CD4-positive, alpha-beta T cell treated with Interleukin-15 for 4 hours (primary cell): ENCODE measurements at regions not wholly inside any gene's neighbourhood (a gene's known extent, or its start where the extent isn't known, plus 50 kb on each side); places are given as distances from the start of the nearest gene placed in this dataset.
A peak's percentile ranks its signal among the peaks of the same experiment; 100 is the strongest.
"Not testable (repeated sequence)": the region's sequence is repeated elsewhere in the genome, so short reads cannot be mapped to it uniquely, and the experiment has no call there.

ENCODE experiments used
- DNase-seq: peaks from one replicate; pipeline ENCODE4 v3.0.0-alpha.2; 2020; ENCODE audit warnings: low spot score

DNA sequence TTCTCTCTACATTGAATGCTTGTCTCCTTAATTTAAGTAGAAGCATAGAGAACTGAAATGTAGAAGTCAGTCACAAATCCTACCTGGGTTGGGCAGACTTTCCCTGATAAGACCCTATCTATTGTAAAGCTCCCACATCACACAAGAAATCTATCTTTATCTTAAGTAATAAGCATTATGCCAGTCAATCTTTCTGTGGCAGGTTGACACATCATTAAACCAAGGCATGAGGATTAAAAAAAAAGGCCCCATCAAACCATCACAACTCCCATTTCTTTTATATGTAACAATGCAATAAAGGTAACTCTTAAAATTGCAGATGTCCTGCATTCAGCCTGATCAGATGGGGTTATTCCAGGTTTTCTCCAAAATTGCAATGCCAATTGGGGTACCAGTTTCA is 311.8 kb downstream of the TOX3 start:
- DNase-seq = no peak

DNA sequence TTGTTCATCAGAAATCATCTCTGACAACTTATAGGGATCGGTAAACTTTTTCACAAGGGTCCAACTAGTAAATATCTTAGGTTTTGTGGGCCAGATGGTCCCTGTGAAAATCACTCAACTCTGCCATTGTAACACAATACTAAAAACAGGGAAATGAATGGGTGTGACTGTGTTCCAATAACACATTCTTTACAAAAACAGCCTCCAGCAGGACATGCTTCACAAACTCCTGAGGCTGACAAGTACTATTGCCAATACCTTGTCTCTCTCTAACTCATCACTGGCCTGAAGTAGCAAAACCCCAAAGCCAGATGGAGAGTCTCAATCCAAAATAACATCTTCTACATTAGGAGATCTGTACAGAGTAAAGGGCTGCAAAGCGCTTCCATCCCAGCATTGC is 312.3 kb downstream of the TOX3 start:
- no peak for DNase-seq

DNA sequence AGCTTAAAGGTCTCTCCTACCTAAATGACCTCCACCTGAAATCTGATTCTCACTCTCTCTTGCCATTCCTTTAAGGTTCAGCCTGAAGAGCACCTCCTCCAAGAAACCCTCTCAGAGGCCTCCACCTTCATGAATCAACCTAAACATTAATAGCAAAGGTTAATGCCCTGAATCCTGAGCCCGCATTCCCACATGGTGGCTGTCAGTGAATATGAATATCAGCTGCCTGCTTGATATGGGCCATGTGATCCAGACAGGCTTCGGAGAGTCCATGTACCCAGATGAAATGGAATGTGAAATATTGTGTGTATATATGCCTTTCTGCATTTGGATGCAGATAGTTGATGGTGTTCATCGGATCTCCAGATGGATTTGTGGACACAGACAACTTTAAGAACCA is 317.5 kb downstream of the TOX3 start:
- DNase-seq = no peak

DNA sequence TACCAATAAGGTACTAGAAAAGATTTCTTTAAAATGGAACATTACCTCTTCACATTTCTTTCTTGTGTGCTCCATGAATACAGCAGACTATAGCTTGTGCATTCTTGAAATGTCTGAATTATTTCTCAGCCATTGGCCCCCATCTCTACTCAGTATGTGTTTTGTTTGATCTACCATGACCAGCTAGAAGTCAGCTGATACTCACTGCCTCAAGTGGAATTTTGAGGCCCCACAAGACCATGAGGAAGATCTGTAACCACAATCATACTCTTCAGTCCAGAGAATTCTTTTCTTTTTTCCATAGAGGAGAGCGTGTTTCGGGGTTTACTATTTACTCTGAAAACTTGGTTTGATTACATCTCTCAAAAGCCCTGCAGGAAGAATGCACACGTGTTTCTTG is 319.1 kb downstream of the TOX3 start:
- no peak for DNase-seq

DNA sequence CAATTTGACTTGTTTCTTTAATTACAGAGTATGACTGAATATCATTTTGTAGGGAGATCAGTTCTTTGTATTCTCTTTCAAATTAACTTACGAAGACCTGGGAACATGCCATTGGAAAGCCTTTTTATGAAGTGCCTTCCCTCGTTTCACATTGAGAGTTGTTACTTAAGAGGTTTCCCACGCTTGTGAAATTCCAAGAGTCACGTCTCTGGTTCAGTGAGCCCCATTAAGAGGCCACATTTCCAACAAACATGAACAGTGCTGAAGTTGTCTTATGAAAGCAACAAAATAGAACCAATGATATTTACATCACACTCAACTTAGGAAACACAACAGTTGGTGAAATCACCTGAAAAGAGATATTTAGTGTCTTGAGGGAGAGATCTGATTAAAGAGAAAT is 334.1 kb downstream of the TOX3 start:
- DNase-seq = no peak

DNA sequence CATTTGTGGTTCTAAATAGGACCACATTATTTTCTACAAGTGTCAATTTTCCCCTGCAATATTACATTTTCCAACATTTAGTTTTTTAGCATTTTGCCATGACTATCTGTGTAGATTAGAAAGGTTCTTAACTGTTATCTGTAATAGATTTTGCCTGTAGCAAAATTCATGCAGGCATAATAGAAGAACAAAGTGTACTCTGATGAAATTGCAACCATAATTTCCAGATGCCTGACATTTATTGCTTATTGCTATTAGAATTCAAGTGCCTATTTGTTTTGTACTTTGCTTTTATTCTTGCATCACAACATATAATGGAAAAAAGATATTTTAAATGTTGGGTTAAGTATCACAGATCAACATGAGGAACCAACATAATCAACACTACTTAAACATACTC is 337.7 kb downstream of the TOX3 start:
- no peak for DNase-seq

DNA sequence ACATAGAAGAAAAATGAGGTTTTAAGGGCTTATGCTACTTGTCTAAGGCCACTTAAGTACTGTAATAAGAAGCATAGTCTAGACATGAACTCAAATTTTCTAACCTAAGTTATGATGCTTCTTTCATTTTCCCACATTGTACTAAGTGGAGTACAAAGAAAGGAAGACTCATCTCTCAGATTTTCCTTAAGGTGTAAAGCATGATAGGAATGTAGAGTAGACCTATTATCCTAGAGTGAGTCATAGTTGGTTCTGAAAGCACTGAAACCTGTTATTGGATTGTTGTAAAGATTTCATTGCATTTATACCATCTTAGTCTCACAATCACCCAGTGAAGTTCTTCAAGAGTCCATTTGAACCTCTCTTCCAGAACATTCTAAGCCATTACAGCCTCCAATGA is 343.8 kb downstream of the TOX3 start:
- no peak for DNase-seq

DNA sequence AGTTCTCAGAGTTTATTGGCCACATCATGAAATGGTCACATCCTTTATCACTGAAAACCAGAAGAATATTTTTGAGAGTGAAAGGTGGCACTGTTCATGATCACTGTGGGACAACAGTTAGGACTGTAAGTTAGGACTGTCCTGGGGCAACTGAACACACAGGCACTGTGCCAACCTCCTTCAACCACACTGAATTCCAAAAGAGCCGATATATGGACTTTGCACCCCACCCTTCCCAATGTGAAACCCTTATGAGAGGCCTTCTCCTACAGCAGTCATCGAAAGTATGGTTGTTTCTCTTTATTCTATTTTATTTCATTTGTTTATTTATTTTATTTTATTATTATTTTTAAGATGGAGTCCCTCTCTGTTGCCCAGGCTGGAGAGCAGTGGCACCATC is 353.5 kb downstream of the TOX3 start:
- DNase-seq = no peak

DNA sequence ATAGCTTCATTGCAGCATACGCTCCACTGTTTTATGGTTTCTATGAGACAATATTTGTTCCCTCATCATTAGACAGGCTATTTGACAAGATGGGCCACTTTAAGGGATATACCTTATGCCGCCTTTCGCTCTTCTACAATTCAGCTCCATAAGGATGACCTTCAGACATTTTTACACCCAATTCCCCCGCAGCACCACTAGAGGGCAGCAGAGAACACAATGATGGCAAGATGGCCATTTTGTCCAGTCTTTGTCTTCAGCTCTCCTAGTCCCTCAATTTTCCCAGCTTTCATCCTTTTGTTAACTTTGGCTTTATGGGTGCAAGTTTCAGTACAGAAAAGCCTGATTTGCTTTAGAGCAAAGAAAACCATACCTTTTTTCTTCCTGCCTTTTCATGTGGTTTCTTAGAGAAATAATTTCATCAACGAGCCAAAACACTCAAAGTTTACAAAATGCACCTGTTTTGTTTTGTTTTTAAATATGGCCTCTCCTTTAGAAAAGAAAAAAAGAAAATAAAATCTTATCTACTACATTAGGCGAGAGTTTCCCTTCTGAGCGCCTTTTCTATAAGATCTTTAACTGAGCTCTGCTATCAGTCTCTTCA is 355.3 kb downstream of the TOX3 start:
- DNase-seq = peak; percentile 50

DNA sequence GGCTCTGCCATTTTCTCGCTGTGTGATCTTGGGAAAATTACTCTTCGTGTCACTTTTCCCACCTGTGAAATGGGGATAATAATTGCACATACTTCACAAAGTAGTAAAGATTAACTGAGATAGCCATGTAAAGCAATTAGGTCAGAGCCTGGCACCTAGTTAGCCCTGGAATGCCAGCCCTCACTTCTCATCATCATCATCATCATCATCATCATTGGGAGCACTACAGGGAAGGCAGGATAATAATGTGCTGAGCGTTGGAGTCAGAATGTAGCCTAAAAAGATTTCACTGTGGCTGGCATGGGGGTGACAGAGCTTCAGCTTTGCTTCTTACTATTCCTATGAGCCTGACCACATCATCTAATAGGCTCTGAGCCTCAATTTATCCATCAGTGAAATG is 362.6 kb downstream of the TOX3 start:
- no peak for DNase-seq

DNA sequence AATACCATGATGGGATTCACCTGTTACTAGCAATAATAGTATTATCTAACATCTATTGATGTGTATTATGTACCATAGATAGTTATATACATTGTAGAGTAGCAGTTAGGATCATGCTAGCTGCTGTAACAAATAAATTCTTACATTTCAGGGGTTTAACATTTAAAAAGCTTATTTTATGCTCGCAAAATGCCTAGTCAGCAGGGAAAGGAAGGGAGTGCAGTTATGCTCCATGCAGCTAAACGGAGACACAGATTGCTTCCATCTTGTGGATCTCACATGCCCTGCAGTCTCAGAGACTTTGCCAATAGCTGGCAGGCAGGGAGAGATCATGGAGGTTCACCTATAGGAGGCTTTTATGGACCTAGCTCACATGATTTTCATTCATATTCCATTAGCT is 364.1 kb downstream of the TOX3 start:
- no peak for DNase-seq

DNA sequence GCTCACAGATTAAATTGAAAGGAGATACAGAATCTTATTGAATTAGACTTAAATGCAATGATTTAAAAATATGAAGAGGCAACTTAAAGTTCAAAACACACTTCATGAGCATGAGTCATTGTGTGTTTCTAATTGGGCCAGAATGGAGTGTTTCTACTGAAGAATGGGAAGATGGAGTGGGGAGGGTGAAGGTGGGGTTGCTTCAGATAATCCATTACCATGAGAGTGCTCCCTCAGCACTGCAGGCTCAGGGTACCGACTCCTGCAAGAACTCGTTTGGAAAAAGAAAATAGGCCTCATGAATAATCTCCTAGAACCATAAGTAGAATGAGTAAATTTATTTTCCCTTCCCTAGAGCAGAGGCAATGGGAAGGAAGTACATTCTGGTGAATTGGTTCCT is 372.8 kb downstream of the TOX3 start:
- no peak for DNase-seq

DNA sequence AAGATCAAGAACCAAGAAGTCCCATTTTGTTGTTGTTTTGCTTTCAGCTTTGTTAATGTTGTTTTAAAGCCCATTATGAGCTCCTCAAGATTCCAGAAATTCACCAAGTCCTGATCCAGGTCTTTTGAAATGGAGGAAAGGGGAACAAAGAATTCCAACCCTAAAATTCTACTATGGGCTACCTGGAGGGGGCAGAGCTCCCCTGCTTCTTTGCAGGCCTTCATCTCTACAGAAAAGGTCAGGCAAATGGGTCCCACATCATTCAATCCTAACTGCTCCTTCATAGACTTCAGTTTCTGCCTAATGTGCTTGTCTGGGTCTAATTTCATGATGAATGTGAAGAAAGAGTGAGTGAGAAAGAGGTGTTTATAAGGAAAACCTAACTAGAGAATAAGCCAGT is 375.5 kb downstream of the TOX3 start:
- DNase-seq = no peak

DNA sequence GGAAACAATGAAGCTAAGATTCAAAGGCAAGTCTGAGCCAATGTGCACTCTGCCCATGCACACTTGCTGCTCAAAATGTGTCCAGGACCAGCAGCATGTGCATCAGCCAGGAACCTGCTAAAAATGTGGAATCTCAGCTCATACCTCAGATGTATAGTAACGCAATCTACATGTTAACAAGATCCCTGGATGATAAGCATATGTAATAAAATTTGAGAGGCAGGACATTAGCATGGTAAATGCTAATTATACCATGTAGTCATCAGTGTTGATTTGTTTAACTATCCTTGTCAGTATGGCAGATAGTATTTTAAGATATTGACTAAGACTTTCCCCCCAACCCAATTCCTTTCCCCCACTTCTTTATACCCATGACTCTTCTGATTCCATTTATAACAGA is 379.6 kb downstream of the TOX3 start:
- DNase-seq = no peak

DNA sequence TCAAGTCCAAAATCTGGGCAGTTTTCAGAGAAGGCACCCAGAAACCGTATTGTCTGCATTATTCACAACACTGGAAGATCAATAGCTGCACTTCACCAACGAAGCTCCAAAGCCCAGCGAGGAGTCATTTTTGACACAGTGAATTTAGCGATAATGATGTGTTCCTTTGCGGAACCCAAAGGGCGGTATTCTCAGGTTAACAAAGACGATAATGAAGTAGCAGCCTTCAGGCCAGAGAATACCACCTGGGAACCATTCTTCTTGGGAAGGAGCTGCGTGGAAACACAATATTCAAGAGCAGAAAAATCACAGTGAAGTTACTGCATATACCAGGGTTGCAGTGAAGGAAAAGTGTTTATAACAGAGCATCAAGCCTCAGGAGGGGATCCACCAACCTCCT is 381.0 kb downstream of the TOX3 start:
- no peak for DNase-seq

DNA sequence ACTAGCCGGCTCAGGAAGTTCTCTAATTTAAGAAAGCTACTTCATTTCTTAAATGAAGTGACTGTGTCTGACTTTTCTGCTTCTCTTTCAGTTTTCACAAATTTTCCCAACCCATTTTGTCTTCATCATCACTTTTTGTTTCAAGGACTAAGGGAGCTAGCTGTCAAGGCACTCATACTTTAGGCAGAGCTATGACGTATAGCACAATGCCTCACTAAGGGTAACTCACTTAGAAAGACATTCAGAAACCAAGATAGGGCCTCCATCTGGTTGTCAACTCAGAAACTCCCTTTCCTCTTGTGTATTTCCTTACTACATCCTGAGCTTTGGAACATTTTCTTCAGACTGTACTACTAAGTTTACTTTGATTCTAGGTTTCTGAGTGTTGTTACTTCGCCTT is 397.9 kb downstream of the TOX3 start:
- DNase-seq = no peak

DNA sequence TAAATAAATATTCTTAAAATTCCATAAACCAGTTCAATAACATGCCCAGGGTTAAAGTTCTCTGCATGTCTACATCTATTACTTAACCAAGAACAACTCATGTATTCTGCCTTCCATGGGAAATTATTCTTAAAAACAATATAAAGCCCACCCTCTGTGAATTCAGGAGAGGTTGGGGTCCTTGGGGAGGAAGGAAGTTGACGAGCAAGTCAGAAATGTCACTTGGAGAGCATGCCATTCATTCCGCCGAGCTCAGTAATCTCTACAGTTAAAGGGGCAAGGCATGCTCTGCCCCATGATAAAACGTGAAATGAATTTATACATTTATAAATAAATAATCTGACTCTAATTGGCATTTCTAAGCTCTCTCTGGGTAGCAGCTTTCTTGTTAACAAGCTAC is 405.1 kb downstream of the TOX3 start:
- DNase-seq = no peak

DNA sequence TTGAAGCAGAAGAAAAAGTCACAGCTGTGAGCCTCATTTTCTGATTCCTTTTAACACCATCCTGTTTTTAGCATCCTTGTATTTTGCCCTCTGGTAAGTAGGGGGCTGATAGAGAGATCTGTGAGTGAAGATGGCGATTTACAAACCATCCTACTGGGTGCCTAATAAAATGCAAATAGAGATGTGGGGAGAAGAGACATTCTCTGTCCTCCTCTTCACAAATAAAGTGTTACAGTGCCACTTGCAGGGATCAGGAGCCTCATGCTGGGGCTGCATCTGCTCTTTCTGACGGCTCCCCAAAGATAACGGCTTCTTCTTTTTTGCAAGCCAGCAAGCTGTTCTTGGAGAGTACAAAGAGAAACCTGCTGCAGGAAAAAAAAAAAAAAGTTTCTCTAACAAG is 418.6 kb downstream of the TOX3 start:
- DNase-seq = no peak

DNA sequence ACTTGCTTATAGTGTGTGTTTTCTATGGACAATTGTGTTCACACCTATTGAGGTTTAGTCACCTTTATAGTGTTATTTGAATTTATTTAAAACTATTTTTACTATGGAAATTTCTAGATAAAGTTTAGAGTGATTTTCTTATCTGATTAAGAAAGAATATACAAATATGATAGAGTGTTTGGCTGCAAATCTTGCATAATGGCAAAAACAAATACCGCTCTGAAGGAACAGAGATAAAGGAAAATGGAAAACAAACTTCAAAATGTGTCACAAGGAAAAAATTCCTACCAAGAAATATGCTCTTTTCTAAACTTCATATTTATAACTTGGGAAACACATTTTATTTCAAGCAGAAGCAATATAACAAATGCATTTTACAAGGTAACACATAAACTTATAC is 423.1 kb downstream of the TOX3 start:
- DNase-seq = no peak

DNA sequence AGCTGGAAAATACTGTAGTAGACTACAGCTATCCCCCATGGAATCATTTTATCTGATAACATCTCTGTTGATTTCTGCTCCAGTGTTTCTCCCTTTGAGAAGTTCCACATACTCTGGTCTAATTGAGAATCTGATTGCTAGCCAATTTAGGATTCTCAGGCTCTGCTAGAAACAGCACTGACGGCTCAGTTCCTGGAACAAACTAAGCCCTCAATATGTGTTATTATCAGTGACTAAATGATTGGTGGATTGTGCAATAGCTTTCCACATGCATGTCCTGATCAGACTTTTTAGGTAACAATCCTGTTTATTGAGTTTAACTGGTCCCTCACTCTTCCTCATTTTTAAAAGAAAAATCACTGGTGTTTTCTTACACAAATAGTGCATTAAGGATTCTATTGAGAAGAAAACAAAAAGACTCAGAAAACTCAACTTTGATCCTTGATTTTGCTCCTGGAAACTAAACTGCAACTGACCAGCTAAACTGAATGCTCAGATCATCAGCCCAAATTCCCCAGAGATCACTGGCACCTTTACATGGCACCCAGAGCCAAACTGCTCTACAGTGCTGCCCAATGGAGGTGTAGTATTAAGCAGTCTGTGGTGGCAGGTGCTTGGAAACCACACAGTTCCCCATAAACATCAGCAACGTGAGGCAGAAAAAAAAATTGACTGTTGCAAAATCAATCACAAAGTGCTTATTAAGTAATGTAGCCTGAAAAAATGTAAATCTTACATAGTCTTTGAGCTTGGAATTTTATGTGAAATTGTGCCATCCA is 423.7 kb downstream of the TOX3 start:
- no peak for DNase-seq

DNA sequence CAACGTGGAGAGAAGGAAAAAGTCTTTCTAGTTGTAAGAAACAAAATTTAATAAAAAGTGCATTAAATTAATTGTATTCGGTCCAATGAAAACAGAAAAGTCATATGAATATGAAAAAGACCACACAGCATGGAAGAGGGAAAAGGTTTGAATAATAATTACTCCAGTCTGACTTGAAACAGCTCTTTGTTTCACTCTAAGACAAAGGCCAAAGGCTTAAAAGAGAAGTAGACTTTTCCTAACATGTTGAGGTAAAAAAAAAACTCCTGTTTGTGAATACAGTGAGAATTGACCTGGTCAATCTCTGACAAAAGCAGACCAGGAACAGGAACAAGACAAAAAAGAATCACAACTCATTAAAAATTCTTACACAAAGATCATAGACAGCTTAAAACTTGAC is 429.8 kb downstream of the TOX3 start:
- DNase-seq = no peak

DNA sequence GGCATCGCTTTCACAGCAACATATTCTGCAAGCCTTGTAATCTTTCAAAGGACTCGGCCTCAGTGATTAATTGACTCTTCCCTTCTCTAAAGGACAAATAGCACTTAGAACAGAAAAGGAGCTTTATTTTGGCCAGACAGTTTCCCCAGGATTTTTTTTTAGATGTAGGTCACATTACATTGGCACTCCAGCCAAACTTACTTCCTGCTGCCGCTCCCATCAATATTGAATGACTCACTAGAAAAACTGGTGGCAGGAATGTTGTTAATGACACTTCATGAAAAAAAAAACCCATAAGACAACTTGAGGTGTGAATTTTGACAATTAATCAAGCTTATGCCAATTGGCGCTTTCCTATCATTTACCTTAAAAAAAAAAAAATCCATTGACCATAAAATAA is 432.6 kb downstream of the TOX3 start:
- DNase-seq = no peak

DNA sequence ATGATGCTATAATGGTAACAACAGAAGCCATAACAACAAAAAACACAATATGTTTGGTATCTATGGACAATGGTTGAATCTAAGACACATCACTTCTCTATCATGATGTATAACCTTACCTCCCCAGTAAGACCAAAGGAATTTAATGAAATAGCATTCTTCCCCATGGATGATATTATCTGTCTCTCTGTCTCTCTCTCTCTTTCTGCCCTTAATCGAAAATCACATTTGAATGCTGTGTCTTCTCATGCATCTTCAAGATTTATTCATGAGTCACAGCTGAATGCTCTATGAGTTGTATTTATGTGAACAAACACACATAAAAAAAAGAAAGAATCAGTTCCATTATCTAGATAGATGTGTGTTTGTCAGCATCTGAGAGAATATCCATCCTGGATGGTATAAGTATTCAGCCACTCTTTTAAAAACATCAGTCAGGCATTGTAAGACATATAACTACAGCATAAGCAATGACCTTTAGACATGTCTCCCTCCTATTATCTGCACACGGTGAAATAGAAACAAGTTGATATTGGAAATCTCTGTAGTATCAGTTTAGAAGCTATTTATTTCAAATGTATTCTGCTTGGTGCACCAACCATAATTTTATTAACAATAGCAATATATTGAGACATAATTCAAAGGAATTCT is 433.3 kb downstream of the TOX3 start:
- DNase-seq = no peak

DNA sequence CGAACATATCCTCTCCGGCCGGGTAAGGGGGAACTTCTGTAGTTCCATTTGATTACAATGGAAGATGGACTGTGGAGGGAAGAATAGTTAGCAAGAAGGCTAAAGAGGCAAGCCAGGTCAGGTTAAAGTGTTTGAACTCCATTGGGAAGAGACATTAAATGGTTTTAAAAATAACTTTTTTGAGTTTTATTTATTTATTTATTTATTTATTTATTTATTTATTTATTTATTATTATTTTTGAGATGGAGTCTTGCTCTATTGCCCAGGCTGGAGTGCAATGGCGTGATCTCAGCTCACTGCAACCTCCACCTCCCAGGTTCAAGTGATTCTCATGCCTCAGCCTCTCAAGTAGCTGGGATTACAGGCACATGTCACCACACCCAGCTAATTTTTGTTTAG is 441.9 kb downstream of the TOX3 start:
- DNase-seq = not testable (repeated sequence)
